Osteoblast (primary cell): ENCODE measurements at regions not wholly inside any gene's neighbourhood (a gene's known extent, or its start where the extent isn't known, plus 50 kb on each side); places are given as distances from the start of the nearest gene placed in this dataset.

Source experiments
- DNase-seq: peaks from one replicate; pipeline ENCODE4 v3.0.0; 2011; ENCODE audit warnings: low spot score, mixed read lengths; ENCODE audit not compliant: insufficient read length; ENCODE audit errors: missing footprints
- H2AFZ ChIP-seq: 2 replicates; pipeline ENCODE4 v1.6.0; 2011; ENCODE audit warnings: mild to moderate bottlenecking, low read length
- H3K27ac ChIP-seq: 2 replicates; pipeline ENCODE4 v1.5.1; 2011; ENCODE audit warnings: mild to moderate bottlenecking, low read depth, low read length, moderate library complexity
- H3K27me3 ChIP-seq: 2 replicates; pipeline ENCODE4 v1.6.0; 2012; ENCODE audit warnings: mild to moderate bottlenecking, control low read depth, inconsistent platforms, low read length, moderate library complexity; ENCODE audit not compliant: insufficient read depth
- H3K36me3 ChIP-seq: 2 replicates; pipeline ENCODE4 v1.5.1; 2011; ENCODE audit warnings: mild to moderate bottlenecking, low read length, control low read depth, moderate library complexity; ENCODE audit not compliant: insufficient read depth
- H3K4me1 ChIP-seq: 2 replicates; pipeline ENCODE4 v1.5.1; 2011; ENCODE audit warnings: mild to moderate bottlenecking, low read length, control low read depth, moderate library complexity; ENCODE audit not compliant: insufficient read depth
- H3K4me2 ChIP-seq: 2 replicates; pipeline ENCODE4 v1.6.0; 2011; ENCODE audit warnings: mild to moderate bottlenecking, low read length; ENCODE audit not compliant: insufficient read depth
- H3K4me3 ChIP-seq: fragments of 200-600 bp; sonication (generic); 3 replicates; pipeline ENCODE4 v1.5.1; 2012; ENCODE audit warnings: mild to moderate bottlenecking, low read length, inconsistent platforms; ENCODE audit not compliant: insufficient read depth
- H3K79me2 ChIP-seq: 2 replicates; pipeline ENCODE4 v1.6.0; 2012; ENCODE audit warnings: mild to moderate bottlenecking, low read length, control low read depth, inconsistent platforms; ENCODE audit not compliant: insufficient read depth
- H3K9me3 ChIP-seq: 2 replicates; pipeline ENCODE4 v1.5.1; 2011; ENCODE audit warnings: low read depth, low read length, control low read depth
- H4K20me1 ChIP-seq: 2 replicates; pipeline ENCODE4 v1.6.0; 2012; ENCODE audit warnings: mild to moderate bottlenecking, low read length, control low read depth; ENCODE audit not compliant: insufficient read depth
- CTCF ChIP-seq: IDR thresholded peaks from 2 replicates; pipeline ENCODE4 v1.5.1; 2011; ENCODE audit warnings: mild to moderate bottlenecking, low read depth, low read length, moderate library complexity; ENCODE audit errors: extremely low read depth

- Histone ChIP-seq H3K27ac (no peak overlapping the region), H3K36me3 (no peaks in the 10 kb centered on the region), H3K4me1 (no peaks in the 10 kb centered on the region), H3K79me2 (no peaks in the 10 kb centered on the region), H4K20me1 (no peaks in the 10 kb centered on the region), H3K4me3 (no peak overlapping the region), H3K4me2 (no peak overlapping the region), H2AFZ (no peak overlapping the region), H3K9me3 (no peaks in the 10 kb centered on the region), H3K27me3 (no peaks in the 10 kb centered on the region)
- no peak for TF ChIP-seq CTCF
- DNase-seq: no peak
Observed at GRCh38 chr1:38624336-38625039, 235.1 kb downstream of the RRAGC start.

- Histone ChIP-seq H3K27me3 (no peaks in the 10 kb centered on the region), H3K79me2 (no peaks in the 10 kb centered on the region), H4K20me1 (no peaks in the 10 kb centered on the region), H3K4me2 (no peak overlapping the region), H3K9me3 (no peaks in the 10 kb centered on the region), H3K27ac (no peak overlapping the region), H3K4me3 (no peak overlapping the region), H3K4me1 (no peaks in the 10 kb centered on the region), H2AFZ (no peak overlapping the region), H3K36me3 (no peaks in the 10 kb centered on the region)
- no peak for DNase-seq
- TF ChIP-seq CTCF: no peak
Observed at GRCh38 chr1:38623529-38623928, 236.0 kb downstream of the RRAGC start.

GRCh38 chr1:38622197-38622596 is 237.4 kb downstream of the RRAGC start:
- Histone ChIP-seq H3K4me2 (no peak overlapping the region), H3K27me3 (no peaks in the 10 kb centered on the region), H3K27ac (no peak overlapping the region), H4K20me1 (no peaks in the 10 kb centered on the region), H3K4me3 (no peak overlapping the region), H3K36me3 (no peaks in the 10 kb centered on the region), H3K79me2 (no peaks in the 10 kb centered on the region), H3K4me1 (no peaks in the 10 kb centered on the region), H3K9me3 (no peaks in the 10 kb centered on the region), H2AFZ (no peak overlapping the region)
- no peak for TF ChIP-seq CTCF
- no peak for DNase-seq

GRCh38 chr1:38616846-38617245 is 242.7 kb downstream of the RRAGC start:
- Histone ChIP-seq H3K4me2 (no peak overlapping the region), H3K9me3 (no peaks in the 10 kb centered on the region), H2AFZ (no peak overlapping the region), H3K36me3 (no peaks in the 10 kb centered on the region), H3K4me1 (no peaks in the 10 kb centered on the region), H3K27me3 (no peaks in the 10 kb centered on the region), H3K4me3 (no peak overlapping the region), H4K20me1 (no peaks in the 10 kb centered on the region), H3K27ac (no peak overlapping the region), H3K79me2 (no peaks in the 10 kb centered on the region)
- DNase-seq: no peak
- TF ChIP-seq CTCF: no peak
